22Rv1 (cell line): ENCODE measurements at regions not wholly inside any gene's neighbourhood (a gene's known extent, or its start where the extent isn't known, plus 50 kb on each side); places are given as distances from the start of the nearest gene placed in this dataset.

Source experiments
- ZFX ChIP-seq: fragments of 450-650 bp; IDR thresholded peaks from 2 replicates; pipeline ENCODE4 v1.6.1; 2017; ENCODE audit warnings: antibody characterized with exemption, borderline replicate concordance
- TF ChIP-seq, protein P1 (sequence below): fragments of 450-650 bp; IDR thresholded peaks from 2 replicates; pipeline ENCODE4 v1.5.1; 2017; ENCODE audit warnings: mild to moderate bottlenecking

GRCh38 chrX:129227366-129227765 lies 295.9 kb downstream of the SMARCA1 start:
- TF ChIP-seq, protein P1, sequence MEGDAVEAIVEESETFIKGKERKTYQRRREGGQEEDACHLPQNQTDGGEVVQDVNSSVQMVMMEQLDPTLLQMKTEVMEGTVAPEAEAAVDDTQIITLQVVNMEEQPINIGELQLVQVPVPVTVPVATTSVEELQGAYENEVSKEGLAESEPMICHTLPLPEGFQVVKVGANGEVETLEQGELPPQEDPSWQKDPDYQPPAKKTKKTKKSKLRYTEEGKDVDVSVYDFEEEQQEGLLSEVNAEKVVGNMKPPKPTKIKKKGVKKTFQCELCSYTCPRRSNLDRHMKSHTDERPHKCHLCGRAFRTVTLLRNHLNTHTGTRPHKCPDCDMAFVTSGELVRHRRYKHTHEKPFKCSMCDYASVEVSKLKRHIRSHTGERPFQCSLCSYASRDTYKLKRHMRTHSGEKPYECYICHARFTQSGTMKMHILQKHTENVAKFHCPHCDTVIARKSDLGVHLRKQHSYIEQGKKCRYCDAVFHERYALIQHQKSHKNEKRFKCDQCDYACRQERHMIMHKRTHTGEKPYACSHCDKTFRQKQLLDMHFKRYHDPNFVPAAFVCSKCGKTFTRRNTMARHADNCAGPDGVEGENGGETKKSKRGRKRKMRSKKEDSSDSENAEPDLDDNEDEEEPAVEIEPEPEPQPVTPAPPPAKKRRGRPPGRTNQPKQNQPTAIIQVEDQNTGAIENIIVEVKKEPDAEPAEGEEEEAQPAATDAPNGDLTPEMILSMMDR: no peak
- TF ChIP-seq ZFX: no peak
